ENCODE measurements at regions not wholly inside any gene's neighbourhood (a gene's known extent, or its start where the extent isn't known, plus 50 kb on each side); places are given as distances from the start of the nearest gene placed in this dataset.

- Mint-ChIP-seq H3K27me3 (ENCODE audit: insufficient read depth, low read depth) (peaks cover 15% of the 10 kb centered on the region), H3K36me3 (no peaks in the 10 kb centered on the region), H3K4me3 (peak overlapping the region; percentile 84), H3K27ac (peak overlapping the region; percentile 46), H3K9me3 (no peaks in the 10 kb centered on the region), H3K4me1 (peaks cover 66% of the 10 kb centered on the region)
- H3K27me3 ChIP-seq: no peaks in the 10 kb centered on the region
- H3K4me2 ChIP-seq: peak overlapping the region; percentile 81
- peak; percentile 57 for TF ChIP-seq EZH2 (IDR thresholded peaks at IDR 0.05)
- TF ChIP-seq CTCF (IDR thresholded peaks at IDR 0.05): peak; percentile 99
- no peak for TF ChIP-seq EZH2phosphoT487 (IDR thresholded peaks at IDR 0.05)
- no peaks in the 10 kb centered on the region for H3K36me3 ChIP-seq
- no peaks in the 10 kb centered on the region for H3K9me3 ChIP-seq (ENCODE audit: low read depth)
- H3K27ac ChIP-seq: no peak overlapping the region
- no peaks in the 10 kb centered on the region for H4K20me1 ChIP-seq (ENCODE audit: low read depth)
- H3F3A ChIP-seq (ENCODE audit: low read depth): no peaks in the 10 kb centered on the region
- peak overlapping the region; percentile 92 for H2AFZ ChIP-seq (replicated peaks)
- H3K9ac ChIP-seq: no peak overlapping the region
- peak overlapping the region; percentile 47 for H3K4me3 ChIP-seq
- H3K4me1 ChIP-seq: peaks cover 8% of the 10 kb centered on the region
- H3K79me2 ChIP-seq (ENCODE audit: low read depth): no peaks in the 10 kb centered on the region
- DNase-seq (ENCODE audit: low spot score): peak; percentile 96
These were observed 304.7 kb upstream of the MSX2 start for GRCh38 chr5:174419540-174420132.

- no peaks in the 10 kb centered on the region for H4K20me1 ChIP-seq (ENCODE audit: low read depth)
- peaks cover 18% of the 10 kb centered on the region for H3K27me3 Mint-ChIP-seq (ENCODE audit: insufficient read depth, low read depth)
These were observed 303.6 kb upstream of the MSX2 start for GRCh38 chr5:174420651-174421407.

GRCh38 chr5:174421408-174421805, 303.0 kb upstream of the MSX2 start:
- Mint-ChIP-seq H3K27me3 (ENCODE audit: insufficient read depth, low read depth) (peaks cover 18% of the 10 kb centered on the region), H3K9me3 (no peaks in the 10 kb centered on the region), H3K36me3 (no peaks in the 10 kb centered on the region), H3K4me3 (no peak overlapping the region), H3K4me1 (peaks cover 74% of the 10 kb centered on the region), H3K27ac (no peak overlapping the region)
- Histone ChIP-seq H3K79me2 (ENCODE audit: low read depth) (no peaks in the 10 kb centered on the region), H3K4me1 (peaks cover 20% of the 10 kb centered on the region), H3K27ac (no peak overlapping the region), H3K4me2 (no peak overlapping the region), H2AFZ (replicated peaks) (no peak overlapping the region), H3K36me3 (no peaks in the 10 kb centered on the region), H3F3A (ENCODE audit: low read depth) (no peaks in the 10 kb centered on the region), H3K9me3 (ENCODE audit: low read depth) (no peaks in the 10 kb centered on the region), H3K4me3 (no peak overlapping the region), H3K27me3 (no peaks in the 10 kb centered on the region), H3K9ac (no peak overlapping the region), H4K20me1 (ENCODE audit: low read depth) (no peaks in the 10 kb centered on the region)
- TF ChIP-seq CTCF (IDR thresholded peaks at IDR 0.05): no peak
- TF ChIP-seq EZH2phosphoT487 (IDR thresholded peaks at IDR 0.05): no peak
- no peak for TF ChIP-seq EZH2 (IDR thresholded peaks at IDR 0.05)
- no peak for DNase-seq (ENCODE audit: low spot score)

More at GRCh38 chr5:174420651-174421407, 303.6 kb upstream of the MSX2 start:
- H3K9me3 ChIP-seq (ENCODE audit: low read depth): no peaks in the 10 kb centered on the region
- peaks cover 17% of the 10 kb centered on the region for H3K4me1 ChIP-seq
- H3F3A ChIP-seq (ENCODE audit: low read depth): no peaks in the 10 kb centered on the region
- H3K4me3 ChIP-seq: no peak overlapping the region
- no peak for TF ChIP-seq EZH2phosphoT487 (IDR thresholded peaks at IDR 0.05)
- TF ChIP-seq EZH2 (IDR thresholded peaks at IDR 0.05): no peak
- TF ChIP-seq CTCF (IDR thresholded peaks at IDR 0.05): no peak
- H3K36me3 ChIP-seq: no peaks in the 10 kb centered on the region
- no peak overlapping the region for H3K9ac ChIP-seq
- H3K79me2 ChIP-seq (ENCODE audit: low read depth): no peaks in the 10 kb centered on the region
- H3K9me3 Mint-ChIP-seq: no peaks in the 10 kb centered on the region
- H3K4me3 Mint-ChIP-seq: no peak overlapping the region
- no peak for DNase-seq (ENCODE audit: low spot score)
- H2AFZ ChIP-seq (replicated peaks): no peak overlapping the region
- peaks cover 73% of the 10 kb centered on the region for H3K4me1 Mint-ChIP-seq
- H3K27me3 ChIP-seq: no peaks in the 10 kb centered on the region
- no peak overlapping the region for H3K27ac Mint-ChIP-seq
- H3K27ac ChIP-seq: no peak overlapping the region
- no peak overlapping the region for H3K4me2 ChIP-seq
- no peaks in the 10 kb centered on the region for H3K36me3 Mint-ChIP-seq

Measured in neural progenitor cell (in vitro differentiated cells).